Skin epidermis (tissue), 12 donors: ENCODE measurements at regions not wholly inside any gene's neighbourhood (a gene's known extent, or its start where the extent isn't known, plus 50 kb on each side); places are given as distances from the start of the nearest gene placed in this dataset.
"Not testable (repeated sequence)": the region's sequence is repeated elsewhere in the genome, so short reads cannot be mapped to it uniquely, and the experiment has no call there.

Source experiments
- H3K27ac ChIP-seq, 21 experiments: fragments of 200-600 bp; sonication (generic) in 11 of 21; one replicate each; pipeline ENCODE4 v1.5.0; 2020; ENCODE audit warnings: mild to moderate bottlenecking in 3 of 21, inconsistent platforms in 2 of 21, moderate library complexity in 2 of 21
- H3K4me3 ChIP-seq, 7 experiments: fragments of 200-600 bp; sonication (generic) in 2 of 7; one replicate each; pipeline ENCODE4 v1.5.0; 2020; ENCODE audit warnings: inconsistent platforms in 2 of 7, mild to moderate bottlenecking in 2 of 7, moderate library complexity in 1 of 7

GRCh38 chr3:882533-882932 is 210.3 kb upstream of the CNTN6 start:
- no peak overlapping the region for H3K27ac ChIP-seq
- H3K4me3 ChIP-seq, result no peak overlapping the region

DNA sequence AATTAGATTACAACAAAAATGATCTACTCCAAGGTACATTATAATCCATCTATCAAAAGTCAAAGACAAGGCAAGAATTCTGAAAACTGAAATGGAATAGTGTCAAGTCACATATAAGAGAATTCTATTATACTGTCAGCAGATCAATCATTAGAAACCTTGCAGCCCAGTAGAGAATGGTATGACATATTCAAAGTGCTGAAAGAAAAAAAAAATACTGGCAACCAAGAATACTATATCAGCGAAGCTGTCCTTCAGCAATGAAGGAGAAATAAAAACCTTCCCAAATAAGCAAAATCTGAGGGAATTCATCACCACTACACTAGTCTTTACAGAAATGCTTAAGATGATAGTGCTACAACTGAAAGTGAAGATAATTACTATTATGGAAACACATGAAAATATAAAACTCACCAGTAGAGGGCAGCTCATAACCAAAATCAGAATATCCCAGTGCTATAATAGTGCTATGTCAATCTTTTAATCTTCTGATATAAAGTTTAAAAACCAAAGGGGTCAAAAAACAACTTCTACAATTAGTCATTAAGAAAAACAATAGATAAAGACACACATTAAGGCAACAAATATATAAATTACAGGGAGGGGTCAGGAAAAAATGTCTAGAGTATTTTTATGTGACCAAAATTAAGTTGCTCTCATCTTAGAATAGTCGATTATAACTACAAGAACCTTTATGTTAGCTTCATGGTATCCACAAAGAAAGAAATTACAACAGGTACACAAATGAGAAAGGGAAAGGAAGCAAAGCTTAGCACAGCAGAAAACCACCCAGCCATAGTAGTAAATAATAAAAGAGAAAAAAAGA is 190.7 kb upstream of the CNTN6 start:
- no peak overlapping the region for H3K27ac ChIP-seq
- H3K4me3 ChIP-seq, result no peak overlapping the region

DNA sequence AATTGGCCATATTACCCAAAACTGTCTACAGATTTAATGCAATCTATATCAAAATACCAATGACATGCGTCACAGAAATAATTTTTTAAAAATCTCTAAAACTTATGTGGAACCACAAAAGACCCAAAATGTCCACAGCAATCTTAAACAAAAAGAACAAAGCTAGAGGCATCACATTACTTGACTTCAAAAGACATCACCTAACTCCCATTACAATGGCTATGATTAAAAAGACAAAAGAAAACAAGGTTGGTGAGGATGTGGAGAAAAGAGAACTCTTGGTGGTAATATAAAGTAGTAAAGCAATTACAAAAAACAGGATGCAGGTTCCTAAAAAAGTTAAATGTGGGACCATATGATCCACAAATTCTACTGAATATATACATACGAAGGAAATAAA is 187.6 kb upstream of the CNTN6 start:
- H3K4me3 ChIP-seq, result no peak overlapping the region
- no peak overlapping the region for H3K27ac ChIP-seq

GRCh38 chr3:906739-907138 is 186.1 kb upstream of the CNTN6 start:
- no peak overlapping the region for H3K4me3 ChIP-seq

DNA sequence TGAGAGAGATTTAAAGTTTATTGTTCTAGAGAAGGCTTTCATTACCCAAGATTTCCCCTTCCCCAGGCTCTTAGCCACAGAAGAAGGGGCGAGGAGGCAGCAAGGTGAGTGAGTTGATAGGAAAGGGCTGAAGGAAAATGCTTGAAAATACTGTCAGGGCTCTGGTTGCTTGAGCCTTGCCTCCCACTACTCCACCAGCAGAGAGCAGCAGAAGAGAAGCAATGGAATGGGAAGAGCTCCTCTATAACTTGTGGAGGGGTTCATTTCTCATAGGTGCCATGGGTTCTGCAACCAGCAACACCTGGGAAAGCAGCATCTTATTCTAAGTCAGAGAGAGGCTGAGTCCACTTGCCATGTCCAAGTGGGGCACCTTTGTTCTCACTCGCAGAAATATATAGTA is 184.0 kb upstream of the CNTN6 start:
- Histone ChIP-seq H3K4me3 (no peak overlapping the region), H3K27ac (no peak overlapping the region)

More at GRCh38 chr3:906739-907138, 186.1 kb upstream of the CNTN6 start:
- H3K27ac ChIP-seq, result no peak overlapping the region

- H3K27ac ChIP-seq, H3K4me3 ChIP-seq: not testable (repeated sequence)
These were observed 180.1 kb upstream of the CNTN6 start for GRCh38 chr3:912717-913116.

- no peak overlapping the region for H3K27ac ChIP-seq
- no peak overlapping the region for H3K4me3 ChIP-seq
These were observed 169.5 kb upstream of the CNTN6 start for GRCh38 chr3:923161-923910.

GRCh38 chr3:930866-931265 is 162.0 kb upstream of the CNTN6 start:
- Histone ChIP-seq H3K27ac (no peak overlapping the region), H3K4me3 (no peak overlapping the region)

DNA sequence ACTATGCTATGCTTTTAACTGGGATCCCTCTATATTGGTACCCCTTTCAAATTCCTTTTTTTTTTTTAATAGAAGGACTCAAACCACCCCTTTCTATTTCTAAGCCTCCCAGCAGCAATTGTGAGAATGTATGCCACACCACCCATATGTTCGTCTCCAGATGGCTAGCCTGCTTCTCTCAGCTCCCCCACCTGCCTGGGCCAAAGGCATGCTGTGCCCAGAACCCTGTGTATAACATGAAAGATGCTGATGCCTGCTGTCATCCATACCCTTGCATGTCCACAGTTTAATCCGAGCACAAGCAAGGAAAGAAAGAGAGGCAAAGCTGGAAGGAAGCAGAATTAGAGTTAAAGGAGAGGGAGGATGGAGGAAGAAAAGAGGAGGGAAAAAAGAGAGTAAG is 159.5 kb upstream of the CNTN6 start:
- Histone ChIP-seq H3K4me3 (no peak overlapping the region), H3K27ac (no peak overlapping the region)

GRCh38 chr3:944786-945185 is 148.0 kb upstream of the CNTN6 start:
- Histone ChIP-seq H3K27ac (no peak overlapping the region), H3K4me3 (no peak overlapping the region)

GRCh38 chr3:945738-946137 is 147.1 kb upstream of the CNTN6 start:
- no peak overlapping the region for H3K4me3 ChIP-seq
- no peak overlapping the region for H3K27ac ChIP-seq

DNA sequence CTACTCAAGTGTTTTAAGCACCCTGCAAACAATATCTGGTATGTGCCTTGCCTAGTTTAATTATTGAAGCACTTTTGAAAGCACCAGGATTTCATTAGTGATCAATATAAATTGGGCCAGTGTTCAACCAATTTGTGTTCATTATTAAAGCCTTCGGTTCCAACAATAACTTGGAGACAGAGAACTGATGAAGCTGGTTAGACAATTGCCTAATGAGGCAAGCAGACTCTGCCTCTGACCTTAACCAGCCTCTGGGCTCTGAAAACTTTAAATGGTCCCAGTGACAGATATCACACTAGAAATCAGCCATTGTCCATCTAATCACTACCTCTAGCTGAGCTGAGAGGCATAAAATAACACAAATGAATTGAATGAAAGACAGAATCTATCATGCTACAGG is 139.9 kb upstream of the CNTN6 start:
- no peak overlapping the region for H3K27ac ChIP-seq
- no peak overlapping the region for H3K4me3 ChIP-seq

- H3K27ac ChIP-seq, result no peak overlapping the region
- no peak overlapping the region for H3K4me3 ChIP-seq
These were observed 129.6 kb upstream of the CNTN6 start for GRCh38 chr3:963255-963654.

- no peak overlapping the region for H3K27ac ChIP-seq
- H3K4me3 ChIP-seq, result no peak overlapping the region
These were observed 129.1 kb upstream of the CNTN6 start for GRCh38 chr3:963755-964154.

- Histone ChIP-seq H3K27ac (no peak overlapping the region), H3K4me3 (no peak overlapping the region)
These were observed 127.0 kb upstream of the CNTN6 start for GRCh38 chr3:965826-966225.

DNA sequence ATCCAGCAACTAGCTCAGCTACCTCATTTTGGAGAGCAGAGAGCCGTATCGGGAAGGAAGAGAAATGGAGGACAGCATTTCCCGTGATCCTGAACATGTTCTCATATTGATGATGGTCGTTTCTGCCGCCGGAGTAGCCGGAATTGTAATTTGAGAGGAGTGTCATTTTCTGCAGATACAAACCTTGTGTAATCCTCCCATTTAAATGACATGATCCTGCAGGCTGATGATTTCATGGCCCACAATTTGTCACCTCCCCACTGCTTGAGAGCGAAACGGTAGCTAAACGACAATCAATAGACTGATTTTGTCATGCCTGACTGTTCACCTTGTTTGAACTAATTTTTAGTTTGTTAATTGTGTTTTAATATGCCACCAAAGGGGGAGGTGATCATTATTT is 126.5 kb upstream of the CNTN6 start:
- Histone ChIP-seq H3K27ac (no peak overlapping the region), H3K4me3 (no peak overlapping the region)

DNA sequence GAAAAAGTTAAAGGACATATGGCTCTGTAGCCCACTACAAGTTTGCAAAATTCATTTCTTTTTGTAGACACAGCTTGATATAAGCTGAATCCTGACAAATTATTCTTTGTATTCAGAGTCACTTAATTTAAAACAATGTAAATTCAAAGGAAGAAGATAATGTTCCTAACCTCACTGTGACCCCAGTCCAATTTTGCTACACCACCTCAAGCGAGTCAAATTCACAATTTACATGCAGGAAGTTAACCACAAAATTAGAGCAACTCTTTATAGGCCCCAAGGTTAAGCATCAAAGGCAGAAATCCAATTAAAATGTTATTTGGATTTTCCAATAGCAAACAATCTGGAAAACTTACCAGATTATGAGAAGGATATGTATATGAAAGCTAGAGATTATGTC is 119.5 kb upstream of the CNTN6 start:
- Histone ChIP-seq H3K27ac (no peak overlapping the region), H3K4me3 (no peak overlapping the region)

GRCh38 chr3:976006-976405 is 116.8 kb upstream of the CNTN6 start:
- H3K4me3 ChIP-seq, result no peak overlapping the region
- H3K27ac ChIP-seq, result no peak overlapping the region

DNA sequence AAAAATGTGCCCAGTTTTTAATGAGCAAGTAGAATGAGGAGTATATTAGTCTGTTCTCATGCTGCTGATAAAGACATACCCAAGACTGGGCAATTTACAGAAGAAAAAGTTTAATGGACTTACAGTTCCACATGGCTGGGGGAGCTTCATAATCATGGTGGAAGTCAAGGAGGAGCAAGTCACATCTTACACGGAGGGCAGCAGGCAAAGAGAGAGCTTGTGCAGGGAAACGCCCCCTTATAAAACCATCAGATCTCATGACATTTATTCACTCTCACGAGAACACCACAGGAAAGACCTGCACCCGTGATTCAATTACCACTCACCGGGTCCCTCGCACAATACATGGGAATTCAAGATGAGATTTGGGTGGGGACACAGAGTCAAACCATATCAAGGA is 111.7 kb upstream of the CNTN6 start:
- H3K27ac ChIP-seq, result no peak overlapping the region
- H3K4me3 ChIP-seq, result no peak overlapping the region

DNA sequence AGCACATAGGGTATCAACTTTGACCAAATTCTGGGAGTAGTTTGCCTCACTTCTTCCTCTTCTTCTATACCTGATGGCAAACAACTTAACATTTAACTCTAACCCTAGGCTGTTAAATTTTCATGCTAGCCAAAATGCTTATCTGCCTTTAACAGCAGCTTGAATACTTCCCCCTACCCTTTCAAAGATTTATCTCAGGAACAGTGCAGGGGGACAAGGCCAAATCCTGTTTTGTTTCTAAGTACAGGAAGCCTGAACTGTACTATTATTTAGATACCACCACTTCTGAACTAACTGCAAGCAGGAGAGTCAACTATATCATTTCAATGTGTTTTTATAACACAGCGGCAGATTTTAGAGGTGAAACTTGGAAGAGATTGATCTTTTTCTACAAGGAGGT is 104.0 kb upstream of the CNTN6 start:
- Histone ChIP-seq H3K4me3 (no peak overlapping the region), H3K27ac (no peak overlapping the region)

DNA sequence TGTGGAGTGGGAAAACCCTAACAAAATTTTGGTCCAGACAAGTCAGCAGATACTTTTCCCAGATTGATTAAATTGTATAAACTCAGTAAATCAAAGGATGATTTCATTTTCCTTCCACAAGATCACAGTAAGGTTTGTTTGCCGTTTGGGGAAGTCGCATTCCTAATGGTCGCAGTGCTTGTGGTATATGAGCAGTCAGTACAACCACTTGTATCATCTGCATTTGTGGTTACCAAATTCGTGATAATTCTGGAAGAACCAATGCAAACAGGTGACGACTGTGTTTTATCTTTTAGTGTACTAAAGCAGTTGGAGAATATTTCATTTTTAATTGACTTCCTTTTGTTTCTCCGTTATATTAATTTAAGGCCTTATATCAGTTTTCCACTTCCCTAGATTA is 100.0 kb upstream of the CNTN6 start:
- H3K27ac ChIP-seq, result no peak overlapping the region

More for the DNA sequence above, 100.0 kb upstream of the CNTN6 start:
- H3K4me3 ChIP-seq, result no peak overlapping the region
